ENCODE measurements at regions not wholly inside any gene's neighbourhood (a gene's known extent, or its start where the extent isn't known, plus 50 kb on each side); places are given as distances from the start of the nearest gene placed in this dataset.
"Not testable (repeated sequence)": the region's sequence is repeated elsewhere in the genome, so short reads cannot be mapped to it uniquely, and the experiment has no call there.

DNA sequence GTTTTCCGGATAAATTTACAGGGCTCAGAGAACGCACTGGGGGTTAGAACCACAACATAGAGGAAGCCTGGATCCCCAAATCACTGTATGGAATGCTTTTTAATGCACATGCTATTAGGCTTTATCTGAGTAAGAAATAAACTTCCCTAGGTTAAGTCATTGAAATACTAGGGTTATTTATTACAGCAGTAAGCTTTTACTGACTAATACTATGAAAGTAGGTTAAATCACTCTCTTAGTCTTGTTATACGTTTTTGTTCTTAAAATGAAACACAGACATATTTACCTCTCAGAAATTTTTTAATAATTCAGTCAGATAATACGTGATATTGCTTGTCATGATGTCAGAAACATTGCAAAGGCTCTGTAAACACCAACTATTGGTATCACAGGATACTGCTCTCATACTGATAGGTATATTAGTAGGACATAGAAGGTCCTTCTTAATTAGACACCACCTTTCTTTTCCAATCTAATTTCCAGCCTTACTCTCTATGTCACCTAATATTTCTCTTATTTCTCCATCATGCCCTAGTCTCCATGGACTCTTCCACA lies 162.7 kb upstream of the NYAP2 start:
- DNase-seq: no peak

- no peak for DNase-seq
Observed at GRCh38 chr2:225233234-225233633, 166.3 kb upstream of the NYAP2 start.

- no peak for DNase-seq
Observed at GRCh38 chr2:225231900-225232299, 167.6 kb upstream of the NYAP2 start.

GRCh38 chr2:225229346-225229745 lies 170.2 kb upstream of the NYAP2 start:
- not testable (repeated sequence) for DNase-seq

- no peak for DNase-seq
Observed at GRCh38 chr2:225226441-225226840, 173.1 kb upstream of the NYAP2 start.

DNA sequence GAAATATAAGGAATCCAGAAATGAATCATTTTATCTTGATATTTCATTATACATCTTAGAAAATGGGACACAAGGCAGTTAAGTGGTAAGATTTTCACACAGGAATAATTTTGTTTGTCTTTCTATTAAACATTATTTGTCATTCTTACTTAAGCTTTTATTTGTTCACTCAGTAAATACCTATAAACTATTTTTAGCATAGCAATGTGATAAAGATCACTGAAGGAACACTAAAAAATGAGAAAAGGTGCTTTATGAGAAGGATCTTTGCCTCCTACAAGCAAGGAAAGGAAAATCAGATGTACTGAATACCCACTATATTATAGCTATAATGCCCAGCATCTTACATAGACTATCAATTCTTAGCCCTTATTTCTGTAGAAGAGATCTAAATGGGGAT lies 176.2 kb upstream of the NYAP2 start:
- no peak for DNase-seq

- no peak for DNase-seq
Observed at GRCh38 chr2:225207471-225207870, 165.2 kb upstream of the DOCK10 start.

GRCh38 chr2:225207043-225207442 lies 164.8 kb upstream of the DOCK10 start:
- no peak for DNase-seq

GRCh38 chr2:225196579-225196978 lies 154.3 kb upstream of the DOCK10 start:
- no peak for DNase-seq

DNA sequence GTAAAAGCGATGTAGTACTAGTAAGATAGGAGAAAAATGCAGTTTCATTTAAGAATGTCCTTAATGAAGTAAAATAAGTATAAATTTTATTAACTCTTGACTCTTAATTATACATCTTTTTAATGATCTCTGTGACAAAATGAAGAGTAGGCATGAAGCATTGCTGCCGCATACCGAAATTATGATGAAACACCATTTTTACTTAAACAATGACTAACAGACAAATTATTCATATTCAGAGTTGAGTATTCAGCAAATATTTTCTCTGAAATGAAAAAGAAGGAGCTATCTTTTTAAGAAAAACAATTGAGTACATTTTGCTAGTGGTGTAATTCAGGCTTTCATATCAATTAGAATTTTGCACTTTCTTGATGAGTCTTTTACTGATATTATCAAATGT lies 150.6 kb upstream of the DOCK10 start:
- DNase-seq: no peak

DNA sequence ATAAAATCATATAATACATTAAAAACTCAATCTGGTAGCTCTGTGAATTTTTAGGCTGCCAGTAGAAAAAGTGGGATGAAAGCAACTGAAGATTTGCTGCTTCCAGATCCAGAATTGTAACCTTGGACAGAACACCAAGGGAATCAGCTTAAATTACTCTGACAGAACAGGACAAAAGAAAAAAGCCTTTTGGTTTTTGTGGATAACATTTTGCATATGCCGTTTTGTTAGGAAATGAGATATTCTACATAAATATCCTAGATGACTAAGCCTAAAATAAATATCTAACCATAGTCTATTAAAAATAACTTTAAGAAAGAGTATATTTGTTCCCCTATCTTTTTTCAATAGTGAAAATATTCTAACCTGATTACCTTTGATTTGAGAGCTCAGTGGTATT lies 148.7 kb upstream of the DOCK10 start:
- DNase-seq: no peak

GRCh38 chr2:225184948-225185347 lies 142.7 kb upstream of the DOCK10 start:
- DNase-seq: no peak

DNA sequence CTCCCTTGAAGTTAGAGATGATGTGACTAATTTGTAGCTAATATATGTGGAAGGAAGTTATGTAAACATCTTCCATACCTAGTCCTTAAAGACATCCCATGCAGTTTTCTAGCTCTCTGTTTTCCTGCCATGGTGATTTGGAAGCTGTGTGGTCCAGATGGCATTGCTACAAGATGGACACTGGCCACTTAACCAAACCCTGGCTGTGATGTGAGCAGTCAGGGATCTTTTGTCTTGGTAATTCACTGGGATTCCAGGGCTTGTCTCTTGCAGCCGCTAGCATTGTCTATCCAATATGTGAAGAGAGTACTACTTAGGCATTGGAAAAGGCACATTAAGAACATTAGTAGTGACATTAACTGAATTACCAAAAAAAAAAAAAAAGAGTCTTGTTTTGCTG lies 139.9 kb upstream of the DOCK10 start:
- DNase-seq: no peak

GRCh38 chr2:225177098-225177497 lies 134.8 kb upstream of the DOCK10 start:
- no peak for DNase-seq

DNA sequence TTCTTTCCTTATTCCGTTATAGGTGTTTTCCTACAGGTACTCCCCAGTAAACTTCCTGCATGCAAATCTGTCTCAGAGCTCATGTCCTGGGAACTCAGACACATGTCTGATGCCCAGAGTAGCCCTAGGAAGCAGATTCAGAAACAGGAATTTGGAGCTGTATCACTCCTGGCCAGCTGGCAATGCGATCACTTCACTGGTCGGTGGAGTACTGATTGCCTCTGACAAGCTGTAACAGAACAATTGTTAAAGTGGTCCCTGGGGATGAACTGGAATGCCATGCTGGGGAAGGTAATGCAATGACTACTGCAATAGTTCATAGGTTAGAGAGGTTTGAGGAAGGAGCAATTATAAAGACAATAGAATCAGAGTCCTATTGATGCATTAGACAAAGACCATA lies 131.6 kb upstream of the DOCK10 start:
- no peak for DNase-seq

DNA sequence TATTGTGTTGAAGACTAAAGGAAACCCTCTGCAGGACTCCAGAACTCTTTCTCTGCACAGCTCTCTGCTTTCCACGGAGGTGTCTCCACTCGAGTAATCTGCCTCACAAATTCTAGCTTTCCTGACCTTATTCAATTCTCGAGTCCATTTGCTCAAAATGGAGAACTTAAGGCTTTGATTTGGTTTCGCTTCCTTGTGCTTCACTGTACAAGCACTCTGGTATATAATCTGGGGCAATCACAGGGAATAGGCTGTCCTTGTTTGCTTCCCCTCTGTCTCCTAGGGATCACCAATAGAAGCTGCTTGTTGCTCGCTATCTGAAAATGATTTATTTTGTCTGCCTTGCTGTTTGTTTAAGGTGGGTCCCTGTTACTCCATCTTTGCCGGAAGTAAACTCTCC lies 129.1 kb upstream of the DOCK10 start:
- DNase-seq: no peak

GRCh38 chr2:225170162-225170561 lies 127.9 kb upstream of the DOCK10 start:
- DNase-seq: no peak

GRCh38 chr2:225169396-225169795 lies 127.1 kb upstream of the DOCK10 start:
- no peak for DNase-seq

- DNase-seq: no peak
Observed at GRCh38 chr2:225165052-225165451, 122.8 kb upstream of the DOCK10 start.

DNA sequence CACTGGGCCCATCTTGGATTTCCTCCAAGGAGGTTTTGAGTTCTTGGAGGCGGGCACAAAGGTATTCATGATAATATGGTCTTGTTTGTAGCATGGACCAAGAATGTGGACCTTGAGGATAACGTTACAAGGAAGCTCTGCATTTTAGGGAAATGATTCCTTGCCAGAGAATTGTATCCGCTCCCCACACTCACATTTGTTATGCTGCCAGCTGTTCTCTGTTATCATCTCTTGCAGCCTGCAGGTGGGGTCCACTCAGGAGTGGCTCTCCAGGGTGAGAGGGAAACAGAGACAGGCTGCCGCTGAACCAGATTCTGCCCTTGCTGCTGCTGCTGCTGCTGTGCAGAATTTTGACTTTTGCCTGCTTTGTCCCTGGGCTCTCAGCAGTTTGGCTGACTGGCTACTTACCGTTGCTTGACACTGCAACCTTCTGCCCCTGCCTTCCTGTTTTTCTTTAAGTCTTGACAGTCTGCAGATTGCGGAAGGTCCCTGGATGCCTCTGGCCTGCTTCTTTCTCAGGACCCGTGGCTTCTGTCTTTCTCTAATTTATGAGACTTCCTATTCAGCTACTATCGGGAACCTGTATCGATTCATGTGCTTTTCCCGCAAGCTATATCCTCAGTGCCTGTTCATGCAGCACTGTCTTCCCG lies 122.3 kb upstream of the DOCK10 start:
- no peak for DNase-seq

DNA sequence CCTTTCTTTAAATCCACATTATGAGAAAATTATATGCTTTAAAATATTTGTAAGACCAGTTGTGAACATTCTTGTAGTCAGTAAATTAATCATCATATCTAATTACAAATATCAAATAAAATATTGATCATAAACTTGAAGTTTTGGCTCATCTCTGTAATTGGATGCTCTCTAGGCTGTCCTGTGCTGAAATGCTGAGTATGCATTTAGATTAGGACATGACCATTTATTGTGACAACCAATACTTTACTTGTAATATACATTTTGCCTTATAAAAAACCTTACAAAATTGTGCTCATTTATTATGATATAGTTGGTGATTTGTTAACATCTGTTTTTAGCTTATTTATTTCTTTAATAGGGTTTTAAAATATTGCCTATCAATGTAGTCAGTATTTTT lies 116.1 kb upstream of the DOCK10 start:
- no peak for DNase-seq

GRCh38 chr2:225156853-225157451 lies 114.7 kb upstream of the DOCK10 start:
- DNase-seq: no peak

DNA sequence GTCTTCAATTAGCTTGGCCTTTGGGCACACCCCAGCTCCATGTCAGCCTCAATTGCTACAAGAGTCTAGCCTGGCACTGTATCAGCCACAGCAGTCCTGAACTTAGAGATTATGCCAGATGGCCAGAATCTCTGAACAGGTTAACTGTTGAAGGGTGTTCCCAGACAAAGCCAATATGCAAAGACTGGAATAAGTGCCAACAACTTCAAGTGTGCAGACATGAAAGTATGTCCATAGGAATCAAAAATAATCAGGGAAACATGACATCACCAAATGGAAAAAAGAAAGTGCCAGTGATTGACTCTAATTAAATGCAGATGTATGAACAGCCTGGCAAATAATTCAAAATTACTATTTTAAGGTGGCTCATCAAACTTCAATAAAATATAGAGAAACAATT lies 98.5 kb upstream of the DOCK10 start:
- no peak for DNase-seq

GRCh38 chr2:225137971-225138370 lies 95.7 kb upstream of the DOCK10 start:
- no peak for DNase-seq

- DNase-seq: no peak
Observed at GRCh38 chr2:225136552-225136951, 94.3 kb upstream of the DOCK10 start.

All from CD4-positive, alpha-beta T cell treated with Interleukin-4 for 4 hours (primary cell).